ENCODE measurements at regions not wholly inside any gene's neighbourhood (a gene's known extent, or its start where the extent isn't known, plus 50 kb on each side); places are given as distances from the start of the nearest gene placed in this dataset.

DNA sequence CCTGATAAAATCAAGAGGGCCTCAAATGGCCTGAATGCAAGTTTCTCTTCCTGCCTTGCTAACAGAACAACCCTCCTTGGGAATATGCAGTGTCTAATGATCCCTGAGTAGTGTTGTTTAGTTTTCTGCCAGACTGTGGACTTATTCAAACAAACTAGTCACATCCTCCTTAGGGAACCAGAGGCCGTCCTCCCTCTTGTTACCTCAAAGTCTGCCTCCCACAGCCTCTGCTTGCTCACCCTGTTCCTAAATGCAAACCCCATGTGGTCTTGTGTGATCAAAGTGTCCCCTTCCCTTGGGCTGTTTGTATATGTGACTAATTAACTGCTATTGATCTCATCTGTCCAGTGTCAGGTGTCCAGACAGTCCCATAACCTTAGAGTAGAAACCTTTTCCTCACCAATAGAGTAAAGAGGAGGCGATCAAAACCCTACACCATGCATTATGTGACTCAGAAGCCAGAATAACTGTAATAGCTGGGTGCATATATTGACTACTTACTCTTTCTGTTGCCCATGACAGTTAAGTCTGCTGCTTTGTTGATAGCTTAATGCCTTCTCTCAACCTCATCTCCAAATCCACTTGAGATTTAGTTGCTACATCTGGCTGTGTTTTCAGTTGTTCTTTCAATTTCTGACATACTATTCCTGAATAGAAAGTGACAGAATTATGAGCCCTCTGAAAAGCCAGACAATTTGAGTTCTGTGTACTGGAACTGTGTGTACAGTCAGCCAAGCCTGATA is 473.0 kb upstream of the NWD2 start:
- TF ChIP-seq, protein P1, sequence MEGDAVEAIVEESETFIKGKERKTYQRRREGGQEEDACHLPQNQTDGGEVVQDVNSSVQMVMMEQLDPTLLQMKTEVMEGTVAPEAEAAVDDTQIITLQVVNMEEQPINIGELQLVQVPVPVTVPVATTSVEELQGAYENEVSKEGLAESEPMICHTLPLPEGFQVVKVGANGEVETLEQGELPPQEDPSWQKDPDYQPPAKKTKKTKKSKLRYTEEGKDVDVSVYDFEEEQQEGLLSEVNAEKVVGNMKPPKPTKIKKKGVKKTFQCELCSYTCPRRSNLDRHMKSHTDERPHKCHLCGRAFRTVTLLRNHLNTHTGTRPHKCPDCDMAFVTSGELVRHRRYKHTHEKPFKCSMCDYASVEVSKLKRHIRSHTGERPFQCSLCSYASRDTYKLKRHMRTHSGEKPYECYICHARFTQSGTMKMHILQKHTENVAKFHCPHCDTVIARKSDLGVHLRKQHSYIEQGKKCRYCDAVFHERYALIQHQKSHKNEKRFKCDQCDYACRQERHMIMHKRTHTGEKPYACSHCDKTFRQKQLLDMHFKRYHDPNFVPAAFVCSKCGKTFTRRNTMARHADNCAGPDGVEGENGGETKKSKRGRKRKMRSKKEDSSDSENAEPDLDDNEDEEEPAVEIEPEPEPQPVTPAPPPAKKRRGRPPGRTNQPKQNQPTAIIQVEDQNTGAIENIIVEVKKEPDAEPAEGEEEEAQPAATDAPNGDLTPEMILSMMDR (IDR thresholded peaks at IDR 0.05), result no peak
- TF ChIP-seq POLR2AphosphoS5 (IDR thresholded peaks at IDR 0.05) (no peak), POLR2A (IDR thresholded peaks at IDR 0.05) (no peak)
